ENCODE measurements at regions not wholly inside any gene's neighbourhood (a gene's known extent, or its start where the extent isn't known, plus 50 kb on each side); places are given as distances from the start of the nearest gene placed in this dataset.

- H3K4me3 ChIP-seq (ENCODE audit: low read depth, low read length), result no peak overlapping the region
- no peak for DNase-seq (ENCODE audit: low read depth)
Observed at GRCh38 chr2:81304154-81304830, 999.7 kb upstream of the LRRTM1 start.

GRCh38 chr2:81303321-81303720 is 998.8 kb upstream of the LRRTM1 start:
- DNase-seq (ENCODE audit: low read depth), result no peak
- no peak overlapping the region for H3K4me3 ChIP-seq (ENCODE audit: low read depth, low read length)

GRCh38 chr2:81299841-81300240 is 995.3 kb upstream of the LRRTM1 start:
- no peak for DNase-seq (ENCODE audit: low read depth)
- H3K4me3 ChIP-seq (ENCODE audit: low read depth, low read length), result no peak overlapping the region

- no peak overlapping the region for H3K4me3 ChIP-seq (ENCODE audit: low read depth, low read length)
- DNase-seq (ENCODE audit: low read depth), result no peak
Observed at GRCh38 chr2:81290846-81291245, 986.3 kb upstream of the LRRTM1 start.

- H3K4me3 ChIP-seq (ENCODE audit: low read depth, low read length), result no peak overlapping the region
- DNase-seq (ENCODE audit: low read depth), result no peak
Observed at GRCh38 chr2:81283081-81283480, 978.5 kb upstream of the LRRTM1 start.

GRCh38 chr2:81282151-81282769 is 977.7 kb upstream of the LRRTM1 start:
- DNase-seq (ENCODE audit: low read depth), result no peak
- no peak overlapping the region for H3K4me3 ChIP-seq (ENCODE audit: low read depth, low read length)

GRCh38 chr2:81276595-81276994 is 972.0 kb upstream of the LRRTM1 start:
- no peak overlapping the region for H3K4me3 ChIP-seq (ENCODE audit: low read depth, low read length)
- DNase-seq (ENCODE audit: low read depth), result no peak

- H3K4me3 ChIP-seq (ENCODE audit: low read depth, low read length), result no peak overlapping the region
- DNase-seq (ENCODE audit: low read depth), result no peak
Observed at GRCh38 chr2:81266106-81266505, 961.6 kb upstream of the LRRTM1 start.

- no peak overlapping the region for H3K4me3 ChIP-seq (ENCODE audit: low read depth, low read length)
- DNase-seq (ENCODE audit: low read depth), result no peak
Observed at GRCh38 chr2:81263989-81264388, 959.4 kb upstream of the LRRTM1 start.

GRCh38 chr2:81260320-81260719 is 955.8 kb upstream of the LRRTM1 start:
- DNase-seq (ENCODE audit: low read depth), result no peak

GRCh38 chr2:81250270-81250669 is 945.7 kb upstream of the LRRTM1 start:
- no peak overlapping the region for H3K4me3 ChIP-seq (ENCODE audit: low read depth, low read length)
- DNase-seq (ENCODE audit: low read depth), result no peak

More at GRCh38 chr2:81260320-81260719, 955.8 kb upstream of the LRRTM1 start:
- no peak overlapping the region for H3K4me3 ChIP-seq (ENCODE audit: low read depth, low read length)

- DNase-seq (ENCODE audit: low read depth), result no peak
- no peak overlapping the region for H3K4me3 ChIP-seq (ENCODE audit: low read depth, low read length)
Observed at GRCh38 chr2:81249152-81249551, 944.6 kb upstream of the LRRTM1 start.

GRCh38 chr2:81247648-81248047 is 943.1 kb upstream of the LRRTM1 start:
- H3K4me3 ChIP-seq (ENCODE audit: low read depth, low read length), result no peak overlapping the region
- DNase-seq (ENCODE audit: low read depth), result no peak

GRCh38 chr2:81242501-81242900 is 937.9 kb upstream of the LRRTM1 start:
- no peak overlapping the region for H3K4me3 ChIP-seq (ENCODE audit: low read depth, low read length)
- no peak for DNase-seq (ENCODE audit: low read depth)

- no peak for DNase-seq (ENCODE audit: low read depth)
- H3K4me3 ChIP-seq (ENCODE audit: low read depth, low read length), result no peak overlapping the region
Observed at GRCh38 chr2:81238462-81238861, 933.9 kb upstream of the LRRTM1 start.

- no peak for DNase-seq (ENCODE audit: low read depth)
- no peak overlapping the region for H3K4me3 ChIP-seq (ENCODE audit: low read depth, low read length)
Observed at GRCh38 chr2:81235601-81236000, 931.0 kb upstream of the LRRTM1 start.

GRCh38 chr2:81234711-81235110 is 930.2 kb upstream of the LRRTM1 start:
- no peak for DNase-seq (ENCODE audit: low read depth)
- no peak overlapping the region for H3K4me3 ChIP-seq (ENCODE audit: low read depth, low read length)

- no peak for DNase-seq (ENCODE audit: low read depth)
- no peak overlapping the region for H3K4me3 ChIP-seq (ENCODE audit: low read depth, low read length)
Observed at GRCh38 chr2:81225756-81226155, 921.2 kb upstream of the LRRTM1 start.

GRCh38 chr2:81213598-81213997 is 909.0 kb upstream of the LRRTM1 start:
- H3K4me3 ChIP-seq (ENCODE audit: low read depth, low read length), result no peak overlapping the region
- DNase-seq (ENCODE audit: low read depth), result no peak

GRCh38 chr2:81206216-81206615 is 901.7 kb upstream of the LRRTM1 start:
- H3K4me3 ChIP-seq (ENCODE audit: low read depth, low read length), result no peak overlapping the region
- DNase-seq (ENCODE audit: low read depth), result no peak

- DNase-seq (ENCODE audit: low read depth), result no peak
- H3K4me3 ChIP-seq (ENCODE audit: low read depth, low read length), result no peak overlapping the region
Observed at GRCh38 chr2:81196933-81197628, 892.5 kb upstream of the LRRTM1 start.

Data from skeletal muscle cell (primary cell).